ENCODE measurements at regions not wholly inside any gene's neighbourhood (a gene's known extent, or its start where the extent isn't known, plus 50 kb on each side); places are given as distances from the start of the nearest gene placed in this dataset.
"Not testable (repeated sequence)": the region's sequence is repeated elsewhere in the genome, so short reads cannot be mapped to it uniquely, and the experiment has no call there.

GRCh38 chr10:95137990-95138625, 55.9 kb upstream of the ACSM6 start:
- H3K27me3 Mint-ChIP-seq = peaks cover 28% of the 10 kb centered on the region
- H3K9me3 Mint-ChIP-seq; H3K27ac Mint-ChIP-seq (ENCODE audit: low read depth); DNase-seq (ENCODE audit: low spot score in 2 of 2); H3K4me1 Mint-ChIP-seq; ATAC-seq (replicated peaks; ENCODE audit: extremely low read depth, poor library complexity, severe bottlenecking); H3K4me3 Mint-ChIP-seq; H3K36me3 Mint-ChIP-seq (ENCODE audit: insufficient read depth): not testable (repeated sequence)

- no peaks in the 10 kb centered on the region for H3K36me3 Mint-ChIP-seq (ENCODE audit: insufficient read depth)
- ATAC-seq (replicated peaks; ENCODE audit: extremely low read depth, poor library complexity, severe bottlenecking) = no peak
- peaks cover 28% of the 10 kb centered on the region for H3K27me3 Mint-ChIP-seq
- H3K9me3 Mint-ChIP-seq = no peaks in the 10 kb centered on the region
- no peaks in the 10 kb centered on the region for H3K4me1 Mint-ChIP-seq
- no peak for DNase-seq (ENCODE audit: low spot score in 2 of 2)
- no peak overlapping the region for H3K27ac Mint-ChIP-seq (ENCODE audit: low read depth)
- no peak overlapping the region for H3K4me3 Mint-ChIP-seq
Measured at GRCh38 chr10:95134490-95134889, 59.5 kb upstream of the ACSM6 start.

- H3K4me1 Mint-ChIP-seq = no peaks in the 10 kb centered on the region
- no peak overlapping the region for H3K27ac Mint-ChIP-seq (ENCODE audit: low read depth)
- H3K9me3 Mint-ChIP-seq = no peaks in the 10 kb centered on the region
- DNase-seq (ENCODE audit: low spot score in 2 of 2) (no peak), ATAC-seq (replicated peaks; ENCODE audit: extremely low read depth, poor library complexity, severe bottlenecking) (no peak)
- no peaks in the 10 kb centered on the region for H3K36me3 Mint-ChIP-seq (ENCODE audit: insufficient read depth)
- H3K27me3 Mint-ChIP-seq = peaks cover 24% of the 10 kb centered on the region
- H3K4me3 Mint-ChIP-seq = no peak overlapping the region
Measured at GRCh38 chr10:95133997-95134396, 60.0 kb upstream of the ACSM6 start.

GRCh38 chr10:95133016-95133752, 60.9 kb upstream of the ACSM6 start:
- Mint-ChIP-seq H3K36me3 (ENCODE audit: insufficient read depth) (no peaks in the 10 kb centered on the region), H3K27ac (ENCODE audit: low read depth) (no peak overlapping the region), H3K4me1 (no peaks in the 10 kb centered on the region), H3K9me3 (no peaks in the 10 kb centered on the region), H3K27me3 (peaks cover 16% of the 10 kb centered on the region), H3K4me3 (no peak overlapping the region)
- DNase-seq (ENCODE audit: low spot score in 2 of 2) = peak; percentile 27 to 44
- no peak for ATAC-seq (replicated peaks; ENCODE audit: extremely low read depth, poor library complexity, severe bottlenecking)

- ATAC-seq (replicated peaks; ENCODE audit: extremely low read depth, poor library complexity, severe bottlenecking); H3K4me1 Mint-ChIP-seq; H3K27me3 Mint-ChIP-seq; H3K36me3 Mint-ChIP-seq (ENCODE audit: insufficient read depth); H3K4me3 Mint-ChIP-seq; H3K9me3 Mint-ChIP-seq; DNase-seq (ENCODE audit: low spot score in 2 of 2); H3K27ac Mint-ChIP-seq (ENCODE audit: low read depth): not testable (repeated sequence)
Measured at GRCh38 chr10:95130429-95130828, 61.1 kb upstream of the CYP2C8 start.

GRCh38 chr10:95125582-95125981, 56.3 kb upstream of the CYP2C8 start:
- Mint-ChIP-seq H3K9me3 (no peaks in the 10 kb centered on the region), H3K27ac (ENCODE audit: low read depth) (no peak overlapping the region), H3K4me3 (no peak overlapping the region), H3K36me3 (ENCODE audit: insufficient read depth) (no peaks in the 10 kb centered on the region), H3K4me1 (no peaks in the 10 kb centered on the region), H3K27me3 (peaks cover 11% of the 10 kb centered on the region)
- DNase-seq (ENCODE audit: low spot score in 2 of 2) = no peak
- ATAC-seq (replicated peaks; ENCODE audit: extremely low read depth, poor library complexity, severe bottlenecking) = no peak

- no peaks in the 10 kb centered on the region for H3K4me1 Mint-ChIP-seq
- H3K27me3 Mint-ChIP-seq = peaks cover 21% of the 10 kb centered on the region
- no peaks in the 10 kb centered on the region for H3K36me3 Mint-ChIP-seq (ENCODE audit: insufficient read depth)
- no peak overlapping the region for H3K27ac Mint-ChIP-seq (ENCODE audit: low read depth)
- no peak overlapping the region for H3K4me3 Mint-ChIP-seq
- ATAC-seq (replicated peaks; ENCODE audit: extremely low read depth, poor library complexity, severe bottlenecking) (no peak), DNase-seq (ENCODE audit: low spot score in 2 of 2) (no peak)
- H3K9me3 Mint-ChIP-seq = peaks cover 6% of the 10 kb centered on the region
Measured at GRCh38 chr10:95122736-95123135, 53.4 kb upstream of the CYP2C8 start.

GRCh38 chr10:95121904-95122303, 52.6 kb upstream of the CYP2C8 start:
- H3K4me3 Mint-ChIP-seq = no peak overlapping the region
- no peak for DNase-seq (ENCODE audit: low spot score in 2 of 2)
- H3K9me3 Mint-ChIP-seq = peaks cover 6% of the 10 kb centered on the region
- ATAC-seq (replicated peaks; ENCODE audit: extremely low read depth, poor library complexity, severe bottlenecking) = no peak
- H3K4me1 Mint-ChIP-seq = no peaks in the 10 kb centered on the region
- H3K36me3 Mint-ChIP-seq (ENCODE audit: insufficient read depth) = no peaks in the 10 kb centered on the region
- H3K27ac Mint-ChIP-seq (ENCODE audit: low read depth) = no peak overlapping the region
- peaks cover 21% of the 10 kb centered on the region for H3K27me3 Mint-ChIP-seq

Measured in central memory CD8-positive, alpha-beta T cell (primary cell).